ENCODE measurements at regions not wholly inside any gene's neighbourhood (a gene's known extent, or its start where the extent isn't known, plus 50 kb on each side); places are given as distances from the start of the nearest gene placed in this dataset.

DNA sequence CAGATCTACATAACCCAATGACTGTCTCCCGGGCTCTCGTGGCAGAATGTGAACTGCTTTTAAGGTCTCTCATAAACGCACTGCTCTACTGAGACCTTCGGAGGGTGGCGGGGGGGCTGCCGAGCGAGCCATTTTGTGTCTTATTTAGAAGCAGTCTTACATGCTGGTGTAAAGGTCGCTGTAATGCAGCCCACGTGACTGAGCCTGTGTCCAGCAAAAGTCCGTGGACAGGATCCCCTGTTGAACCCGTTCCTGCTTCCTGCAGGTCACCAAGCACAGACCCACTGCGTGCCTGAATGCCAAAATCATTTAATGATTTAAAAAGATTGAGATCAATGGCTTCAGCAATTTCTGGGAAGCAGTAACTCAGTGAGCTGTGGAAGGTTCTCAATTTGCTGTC lies 415.9 kb downstream of the BCOR start:
- Histone ChIP-seq H3K27me3 (ENCODE audit: control insufficient read depth in 4 of 4, insufficient read depth in 4 of 4, low read length in 3 of 4) (no peaks in the 10 kb centered on the region), H3K4me3 (ENCODE audit: low read depth in 1 of 3, low read length in 3 of 3) (no peak overlapping the region), H3K36me3 (ENCODE audit: control insufficient read depth in 4 of 4, insufficient read depth in 3 of 4, low read depth in 1 of 4, low read length in 3 of 4) (no peaks in the 10 kb centered on the region), H3K27ac (ENCODE audit: low read depth in 1 of 2, low read length in 2 of 2) (no peak overlapping the region), H3K9ac (ENCODE audit: low read depth in 1 of 2, low read length in 2 of 2) (no peak overlapping the region), H3K9me3 (ENCODE audit: control insufficient read depth in 4 of 4, low read length in 3 of 4) (peaks cover 0 to under 1% (median 0%) of the 10 kb centered on the region in 4 donors), H3K4me1 (ENCODE audit: control insufficient read depth in 4 of 4, insufficient read depth in 4 of 4, low read length in 3 of 4) (peaks cover 5 to 29% (median 12%) of the 10 kb centered on the region in 4 donors)
- no peak for DNase-seq (ENCODE audit: low spot score)
- TF ChIP-seq FOXA2 (IDR thresholded peaks at IDR 0.05) (no peak), HNF4A (conservative IDR thresholded peaks at IDR 0.05) (peak; percentile 33 to 42), RXRA (IDR thresholded peaks at IDR 0.05) (peak; percentile 34 to 38), SP1 (IDR thresholded peaks at IDR 0.05) (peak; percentile 49), YY1 (IDR thresholded peaks at IDR 0.05) (peak; percentile 46), GABPA (IDR thresholded peaks at IDR 0.05 in 1 of 2, conservative IDR thresholded peaks at IDR 0.05 in 1 of 2) (no peak), EGR1 (IDR thresholded peaks at IDR 0.05; ENCODE audit: low read depth in 2 of 2) (no peak), TAF1 (conservative IDR thresholded peaks at IDR 0.05) (no peak)
- WGBS, result 43% methylated on average over 12 of the region's 12 CpGs

DNA sequence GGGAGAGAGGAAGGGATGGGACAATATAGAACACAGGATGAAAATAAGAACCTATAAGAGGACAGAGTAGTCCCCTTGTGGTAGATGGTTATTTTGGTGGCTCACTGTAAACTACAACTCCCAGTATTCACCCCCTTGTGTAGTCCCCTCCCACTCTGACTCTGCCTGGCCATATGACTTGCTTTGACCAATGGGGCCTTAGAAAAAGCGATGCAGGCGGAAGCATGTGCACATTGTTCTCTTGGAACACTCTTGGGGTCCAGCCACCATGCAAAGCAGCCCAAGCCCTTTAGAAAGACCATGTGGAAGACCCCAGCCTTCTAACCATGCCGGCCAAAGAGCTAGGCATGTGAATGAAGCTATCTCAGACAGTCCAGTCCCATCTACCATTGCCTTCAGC lies 415.0 kb downstream of the BCOR start:
- TF ChIP-seq GABPA (IDR thresholded peaks at IDR 0.05 in 1 of 2, conservative IDR thresholded peaks at IDR 0.05 in 1 of 2) (no peak), JUND (IDR thresholded peaks at IDR 0.05) (no peak), TAF1 (conservative IDR thresholded peaks at IDR 0.05) (no peak), SP1 (IDR thresholded peaks at IDR 0.05) (no peak), RXRA (IDR thresholded peaks at IDR 0.05) (no peak), YY1 (IDR thresholded peaks at IDR 0.05) (no peak)
- TF ChIP-seq, protein P1, sequence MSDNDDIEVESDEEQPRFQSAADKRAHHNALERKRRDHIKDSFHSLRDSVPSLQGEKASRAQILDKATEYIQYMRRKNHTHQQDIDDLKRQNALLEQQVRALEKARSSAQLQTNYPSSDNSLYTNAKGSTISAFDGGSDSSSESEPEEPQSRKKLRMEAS (IDR thresholded peaks at IDR 0.05), result no peak
- TF ChIP-seq, protein P2, sequence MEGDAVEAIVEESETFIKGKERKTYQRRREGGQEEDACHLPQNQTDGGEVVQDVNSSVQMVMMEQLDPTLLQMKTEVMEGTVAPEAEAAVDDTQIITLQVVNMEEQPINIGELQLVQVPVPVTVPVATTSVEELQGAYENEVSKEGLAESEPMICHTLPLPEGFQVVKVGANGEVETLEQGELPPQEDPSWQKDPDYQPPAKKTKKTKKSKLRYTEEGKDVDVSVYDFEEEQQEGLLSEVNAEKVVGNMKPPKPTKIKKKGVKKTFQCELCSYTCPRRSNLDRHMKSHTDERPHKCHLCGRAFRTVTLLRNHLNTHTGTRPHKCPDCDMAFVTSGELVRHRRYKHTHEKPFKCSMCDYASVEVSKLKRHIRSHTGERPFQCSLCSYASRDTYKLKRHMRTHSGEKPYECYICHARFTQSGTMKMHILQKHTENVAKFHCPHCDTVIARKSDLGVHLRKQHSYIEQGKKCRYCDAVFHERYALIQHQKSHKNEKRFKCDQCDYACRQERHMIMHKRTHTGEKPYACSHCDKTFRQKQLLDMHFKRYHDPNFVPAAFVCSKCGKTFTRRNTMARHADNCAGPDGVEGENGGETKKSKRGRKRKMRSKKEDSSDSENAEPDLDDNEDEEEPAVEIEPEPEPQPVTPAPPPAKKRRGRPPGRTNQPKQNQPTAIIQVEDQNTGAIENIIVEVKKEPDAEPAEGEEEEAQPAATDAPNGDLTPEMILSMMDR (IDR thresholded peaks at IDR 0.05; ENCODE audit: low read depth, low read length, missing input control), result no peak
- TF ChIP-seq, protein P3, sequence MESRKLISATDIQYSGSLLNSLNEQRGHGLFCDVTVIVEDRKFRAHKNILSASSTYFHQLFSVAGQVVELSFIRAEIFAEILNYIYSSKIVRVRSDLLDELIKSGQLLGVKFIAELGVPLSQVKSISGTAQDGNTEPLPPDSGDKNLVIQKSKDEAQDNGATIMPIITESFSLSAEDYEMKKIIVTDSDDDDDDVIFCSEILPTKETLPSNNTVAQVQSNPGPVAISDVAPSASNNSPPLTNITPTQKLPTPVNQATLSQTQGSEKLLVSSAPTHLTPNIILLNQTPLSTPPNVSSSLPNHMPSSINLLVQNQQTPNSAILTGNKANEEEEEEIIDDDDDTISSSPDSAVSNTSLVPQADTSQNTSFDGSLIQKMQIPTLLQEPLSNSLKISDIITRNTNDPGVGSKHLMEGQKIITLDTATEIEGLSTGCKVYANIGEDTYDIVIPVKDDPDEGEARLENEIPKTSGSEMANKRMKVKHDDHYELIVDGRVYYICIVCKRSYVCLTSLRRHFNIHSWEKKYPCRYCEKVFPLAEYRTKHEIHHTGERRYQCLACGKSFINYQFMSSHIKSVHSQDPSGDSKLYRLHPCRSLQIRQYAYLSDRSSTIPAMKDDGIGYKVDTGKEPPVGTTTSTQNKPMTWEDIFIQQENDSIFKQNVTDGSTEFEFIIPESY (IDR thresholded peaks at IDR 0.05), result no peak
- no peaks in the 10 kb centered on the region for H3K27me3 ChIP-seq (ENCODE audit: control insufficient read depth in 4 of 4, insufficient read depth in 4 of 4, low read length in 3 of 4)
- H3K4me3 ChIP-seq (ENCODE audit: low read depth in 1 of 3, low read length in 3 of 3), result no peak overlapping the region
- H3K36me3 ChIP-seq (ENCODE audit: control insufficient read depth in 4 of 4, insufficient read depth in 3 of 4, low read depth in 1 of 4, low read length in 3 of 4), result no peaks in the 10 kb centered on the region
- H3K9ac ChIP-seq (ENCODE audit: low read depth in 1 of 2, low read length in 2 of 2), result no peak overlapping the region
- 97% methylated on average over 3 of the region's 3 CpGs for WGBS
- no peaks in the 10 kb centered on the region for H3K9me3 ChIP-seq (ENCODE audit: control insufficient read depth in 4 of 4, low read length in 3 of 4)
- DNase-seq (ENCODE audit: low spot score), result no peak
- H3K4me1 ChIP-seq (ENCODE audit: control insufficient read depth in 4 of 4, insufficient read depth in 4 of 4, low read length in 3 of 4), result peaks cover 5 to 25% (median 11%) of the 10 kb centered on the region in 4 donors
- H3K27ac ChIP-seq (ENCODE audit: low read depth in 1 of 2, low read length in 2 of 2), result no peak overlapping the region

DNA sequence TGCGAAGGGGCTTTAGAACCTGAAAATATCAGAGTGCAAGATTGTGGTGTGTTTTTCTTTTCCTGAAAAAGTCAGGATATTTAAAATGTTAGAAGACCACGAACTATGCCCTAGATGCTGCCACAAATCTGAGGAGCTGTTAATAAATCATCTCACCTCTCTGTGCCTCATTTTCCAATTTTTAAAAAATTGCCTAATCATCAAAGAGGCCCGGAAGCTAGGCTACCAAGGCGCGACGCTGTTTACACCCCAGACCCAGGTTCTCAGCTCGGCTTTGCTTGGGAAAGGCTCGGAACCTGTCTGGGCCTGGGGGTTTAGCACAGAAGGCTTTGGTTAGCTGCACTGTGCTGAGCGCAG lies 409.6 kb downstream of the BCOR start:
- Histone ChIP-seq H3K9ac (ENCODE audit: low read depth in 1 of 2, low read length in 2 of 2) (no peak overlapping the region), H3K27ac (ENCODE audit: low read depth in 1 of 2, low read length in 2 of 2) (peak overlapping the region; percentile 5 to 37)
- WGBS, result 74% methylated on average over 9 of the region's 9 CpGs
- TF ChIP-seq RXRA (IDR thresholded peaks at IDR 0.05), result no peak
- no peak for TF ChIP-seq RAD21 (IDR thresholded peaks at IDR 0.05)
- TF ChIP-seq GABPA (IDR thresholded peaks at IDR 0.05 in 1 of 2, conservative IDR thresholded peaks at IDR 0.05 in 1 of 2), result no peak
- no peak for TF ChIP-seq FOXA1 (IDR thresholded peaks at IDR 0.05)
- TF ChIP-seq, protein P4, sequence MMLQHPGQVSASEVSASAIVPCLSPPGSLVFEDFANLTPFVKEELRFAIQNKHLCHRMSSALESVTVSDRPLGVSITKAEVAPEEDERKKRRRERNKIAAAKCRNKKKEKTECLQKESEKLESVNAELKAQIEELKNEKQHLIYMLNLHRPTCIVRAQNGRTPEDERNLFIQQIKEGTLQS (IDR thresholded peaks at IDR 0.05), result no peak
- TF ChIP-seq, protein P2 (IDR thresholded peaks at IDR 0.05; ENCODE audit: low read depth, low read length, missing input control), result no peak
- TF ChIP-seq HNF4A (conservative IDR thresholded peaks at IDR 0.05), result no peak
- TF ChIP-seq, protein P3 (IDR thresholded peaks at IDR 0.05), result no peak
- no peak for TF ChIP-seq JUND (IDR thresholded peaks at IDR 0.05)
- no peak for TF ChIP-seq SP1 (IDR thresholded peaks at IDR 0.05)
- TF ChIP-seq NR2F2 (IDR thresholded peaks at IDR 0.05), result no peak

More for the DNA sequence above, 409.6 kb downstream of the BCOR start:
- no peak for DNase-seq (ENCODE audit: low spot score)
- Histone ChIP-seq H3K4me1 (ENCODE audit: control insufficient read depth in 4 of 4, insufficient read depth in 4 of 4, low read length in 3 of 4) (peaks cover 2 to 12% (median 7%) of the 10 kb centered on the region in 4 donors), H3K4me3 (ENCODE audit: low read depth in 1 of 3, low read length in 3 of 3) (peak overlapping the region in 2 of 3 donors; percentile 29 to 58), H3K27me3 (ENCODE audit: control insufficient read depth in 4 of 4, insufficient read depth in 4 of 4, low read length in 3 of 4) (no peaks in the 10 kb centered on the region), H3K36me3 (ENCODE audit: control insufficient read depth in 4 of 4, insufficient read depth in 3 of 4, low read depth in 1 of 4, low read length in 3 of 4) (no peaks in the 10 kb centered on the region), H3K9me3 (ENCODE audit: control insufficient read depth in 4 of 4, low read length in 3 of 4) (no peaks in the 10 kb centered on the region)
